Mammary epithelial cell (primary cell): ENCODE measurements at regions not wholly inside any gene's neighbourhood (a gene's known extent, or its start where the extent isn't known, plus 50 kb on each side); places are given as distances from the start of the nearest gene placed in this dataset.

Source experiments
- CTCF ChIP-seq, 2 donors: IDR thresholded peaks in 1 of 2; conservative IDR thresholded peaks in 1 of 2; 2 replicates each; pipeline ENCODE4 v1.5.1; 2011 to 2012; ENCODE audit warnings: inconsistent platforms in 2 of 2, low read length in 2 of 2, mild to moderate bottlenecking in 2 of 2, control low read depth in 1 of 2, low read depth in 1 of 2; ENCODE audit not compliant: insufficient read depth in 1 of 2; ENCODE audit errors: extremely low read depth in 1 of 2
- EZH2 ChIP-seq: IDR thresholded peaks from 2 replicates; pipeline ENCODE4 v1.6.1; 2012; ENCODE audit warnings: low read length, inconsistent platforms, borderline replicate concordance

DNA sequence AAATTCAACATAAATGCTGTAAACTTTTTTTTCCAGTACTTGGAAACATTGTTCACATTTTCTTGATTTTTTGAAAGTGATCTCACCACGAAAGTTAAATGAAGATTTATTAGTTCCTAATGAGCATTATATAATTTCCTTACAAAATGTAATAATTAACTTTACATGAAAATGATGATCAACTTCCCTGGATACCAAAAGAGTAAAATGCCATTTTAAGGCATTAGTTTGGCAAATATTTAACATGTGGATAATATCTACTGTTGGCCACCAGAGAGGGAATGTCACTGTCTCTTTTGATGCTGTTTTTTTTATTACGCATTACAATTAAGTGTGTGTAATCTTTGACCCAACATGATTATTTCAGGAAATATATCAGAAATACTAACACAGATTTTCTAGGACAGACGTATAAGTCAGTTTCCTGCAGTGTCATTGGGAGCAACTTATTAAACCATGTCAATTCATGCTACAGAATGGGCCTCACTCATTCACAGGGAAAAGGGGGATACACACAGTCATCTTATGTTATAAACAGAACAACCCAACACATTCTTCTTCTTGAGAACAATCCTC, 903.9 kb upstream of the ADGRL2 start:
- no peak for TF ChIP-seq CTCF (conservative IDR thresholded peaks at IDR 0.05 in 1 of 2, IDR thresholded peaks at IDR 0.05 in 1 of 2; ENCODE audit: extremely low read depth in 1 of 2, insufficient read depth in 1 of 2, low read depth in 1 of 2, low read length in 2 of 2)
- TF ChIP-seq EZH2 = no peak
